GM23338 (cell line): ENCODE measurements at regions not wholly inside any gene's neighbourhood (a gene's known extent, or its start where the extent isn't known, plus 50 kb on each side); places are given as distances from the start of the nearest gene placed in this dataset.

Experiments used
- CTCF ChIP-seq, 2 experiments: fragments of 200-600 bp in 1 of 2; sonication (generic) in 1 of 2; conservative IDR thresholded peaks; 2 replicates each; pipeline versions ENCODE4 v1.5.1 to v1.6.1; 2016 to 2017; ENCODE audit warnings: antibody characterized with exemption in 2 of 2, low read depth in 2 of 2, mild to moderate bottlenecking in 2 of 2, moderate library complexity in 1 of 2
- EZH2 ChIP-seq: fragments of 200-600 bp; sonication (generic); IDR thresholded peaks from one replicate; pipeline ENCODE4 v1.8.0; 2017; ENCODE audit warnings: antibody characterized with exemption, mild to moderate bottlenecking, low read depth; ENCODE audit not compliant: unreplicated experiment
- EZH2phosphoT487 ChIP-seq: fragments of 200-600 bp; sonication (generic); IDR thresholded peaks from one replicate; pipeline ENCODE4 v1.8.1; 2018; ENCODE audit warnings: antibody characterized with exemption; ENCODE audit not compliant: unreplicated experiment
- JUNB ChIP-seq: IDR thresholded peaks from one replicate; pipeline ENCODE4 v1.6.1; 2016; ENCODE audit warnings: antibody characterized with exemption; ENCODE audit not compliant: unreplicated experiment
- POLR2AphosphoS5 ChIP-seq: IDR thresholded peaks from 2 replicates; pipeline ENCODE4 v1.6.1; 2016; ENCODE audit warnings: antibody characterized with exemption, low read depth
- REST ChIP-seq: IDR thresholded peaks from one replicate; pipeline ENCODE4 v1.6.1; 2018; ENCODE audit warnings: antibody characterized with exemption; ENCODE audit not compliant: unreplicated experiment
- STAT1 ChIP-seq: IDR thresholded peaks from one replicate; pipeline ENCODE4 v1.6.1; 2016; ENCODE audit warnings: antibody characterized with exemption; ENCODE audit not compliant: unreplicated experiment
- ZNF114 ChIP-seq: fragments of 250-450 bp; sonication (Bioruptor Pico); IDR thresholded peaks from 2 replicates; pipeline ENCODE4 v1.5.0; 2020; ENCODE audit warnings: mild to moderate bottlenecking, moderate library complexity

- TF ChIP-seq JUNB (no peak), CTCF (conservative IDR thresholded peaks at IDR 0.05; ENCODE audit: low read depth in 2 of 2) (no peak), REST (no peak), EZH2 (no peak), STAT1 (no peak), ZNF114 (CRISPR knock-in tag) (no peak), POLR2AphosphoS5 (no peak), EZH2phosphoT487 (no peak)
Measured at GRCh38 chr18:66972681-66973080, 368.8 kb upstream of the CDH19 start.
